Endothelial cell of umbilical vein (primary cell): ENCODE measurements at regions not wholly inside any gene's neighbourhood (a gene's known extent, or its start where the extent isn't known, plus 50 kb on each side); places are given as distances from the start of the nearest gene placed in this dataset.

Experiments
- BruUV-seq: library from RNA; stranded (reverse); fragments of 400-500 nt; replicated peaks from 2 replicates; lab custom pipeline; 2021; lab: Mats Ljungman, UMichigan
- CTCF ChIA-PET: fragments of 300-600, 350-600 bp; sonication (Branson Sonifier 250); formaldehyde crosslinking; loops from one replicate; lab custom pipeline; 2021; ENCODE audit warnings: antibody characterized with exemption, inconsistent platforms; lab: Charles Lee
- POLR2A ChIA-PET: fragments of 300-600, 350-600 bp; sonication (Branson Sonifier 250); formaldehyde crosslinking; loops from one replicate; lab custom pipeline; 2021; ENCODE audit warnings: antibody characterized with exemption, inconsistent platforms; lab: Charles Lee
- DNase-seq: peaks from one replicate; pipeline ENCODE4 v3.0.0-alpha.2; 2011; ENCODE audit warnings: low read depth, low spot score
- FAIRE-seq: peaks from 2 replicates; lab custom pipeline; 2011; peaks lifted over from hg19 to GRCh38; lab: Jason Lieb, UNC
- H2AFZ ChIP-seq: 2 replicates; pipeline ENCODE4 v1.6.0; 2012; ENCODE audit warnings: low read depth, low read length, control low read depth, inconsistent platforms
- H3K27ac ChIP-seq: 2 replicates; pipeline ENCODE4 v1.5.1; 2011; ENCODE audit warnings: low read depth, mild to moderate bottlenecking, control low read depth, low read length, moderate library complexity; ENCODE audit not compliant: insufficient read depth
- H3K27me3 ChIP-seq, 2 experiments: 2 replicates each; pipeline versions ENCODE4 v1.6.0 to v1.6.1; 2011; ENCODE audit warnings: low read length in 2 of 2, mixed read lengths in 1 of 2; ENCODE audit not compliant: control insufficient read depth in 2 of 2, insufficient read depth in 2 of 2
- H3K36me3 ChIP-seq, 2 experiments: 2 replicates in 1 of 2; 3 replicates in 1 of 2; pipeline ENCODE4 v1.5.1; 2011; ENCODE audit warnings: low read length in 2 of 2, mild to moderate bottlenecking in 1 of 2, moderate library complexity in 1 of 2; ENCODE audit not compliant: control insufficient read depth in 2 of 2, insufficient read depth in 2 of 2; ENCODE audit errors: extremely low read depth in 1 of 2
- H3K4me1 ChIP-seq: 3 replicates; pipeline ENCODE4 v1.5.1; 2011; ENCODE audit warnings: mild to moderate bottlenecking, low read length; ENCODE audit not compliant: control insufficient read depth, insufficient read depth; ENCODE audit errors: extremely low read depth
- H3K4me2 ChIP-seq: 2 replicates; pipeline ENCODE4 v1.6.1; 2011; ENCODE audit warnings: low read length, control low read depth, mixed read lengths; ENCODE audit not compliant: insufficient read depth
- H3K4me3 ChIP-seq, 3 experiments: fragments of 200-600 bp in 1 of 3; sonication (generic), shearing (Covaris generic) in 1 of 3; replicated peaks in 1 of 3; 2 replicates each; pipeline ENCODE4 v1.5.1; 2011 to 2016; ENCODE audit warnings: control low read depth in 3 of 3, low read length in 3 of 3, mild to moderate bottlenecking in 2 of 3, inconsistent platforms in 1 of 3, low read depth in 1 of 3, moderate library complexity in 1 of 3; ENCODE audit not compliant: insufficient read depth in 1 of 3
- H3K79me2 ChIP-seq: 2 replicates; pipeline ENCODE4 v1.6.0; 2012; ENCODE audit warnings: low read length, inconsistent platforms; ENCODE audit not compliant: control insufficient read depth, insufficient read depth
- H3K9ac ChIP-seq: replicated peaks from 2 replicates; pipeline ENCODE3; 2011; ENCODE audit warnings: low read length, control low read depth; ENCODE audit not compliant: insufficient read depth; ENCODE audit errors: extremely low read depth
- H3K9me1 ChIP-seq: replicated peaks from 3 replicates; pipeline ENCODE4 v1.6.0; 2011; ENCODE audit warnings: mild to moderate bottlenecking, low read length; ENCODE audit not compliant: control insufficient read depth, insufficient read depth; ENCODE audit errors: extremely low read depth
- H3K9me3 ChIP-seq: replicated peaks from 2 replicates; pipeline ENCODE4 v1.5.1; 2012; ENCODE audit warnings: low read length, inconsistent platforms; ENCODE audit not compliant: control insufficient read depth, insufficient read depth
- H4K20me1 ChIP-seq: replicated peaks from 2 replicates; pipeline ENCODE3; 2011; ENCODE audit warnings: mild to moderate bottlenecking, low read length; ENCODE audit not compliant: control insufficient read depth, insufficient read depth; ENCODE audit errors: extremely low read depth
- EZH2 ChIP-seq: IDR thresholded peaks from 2 replicates; pipeline ENCODE4 v1.6.1; 2012; ENCODE audit warnings: borderline replicate concordance, low read depth, mild to moderate bottlenecking, moderate library complexity, low read length, inconsistent platforms; ENCODE audit not compliant: severe bottlenecking
- FOS ChIP-seq: IDR thresholded peaks from 2 replicates; pipeline ENCODE4 v1.6.1; 2011; ENCODE audit warnings: mild to moderate bottlenecking, low read length, moderate library complexity, borderline replicate concordance; ENCODE audit not compliant: insufficient read depth
- GATA2 ChIP-seq: IDR thresholded peaks from 2 replicates; pipeline ENCODE4 v1.7.0; 2011; ENCODE audit warnings: low read depth, mild to moderate bottlenecking, moderate library complexity, mixed read lengths, low read length; ENCODE audit not compliant: insufficient read length, insufficient read depth
- JUN ChIP-seq: IDR thresholded peaks from 2 replicates; pipeline ENCODE4 v1.6.1; 2011; ENCODE audit warnings: borderline replicate concordance, low read depth; ENCODE audit not compliant: insufficient read length, insufficient read depth
- MYC ChIP-seq: IDR thresholded peaks from one replicate; pipeline ENCODE4 v1.6.1; 2011; ENCODE audit warnings: mild to moderate bottlenecking, low read depth, low read length
- POLR2A ChIP-seq: IDR thresholded peaks from 2 replicates; pipeline ENCODE4 v1.6.1; 2012; ENCODE audit warnings: low read depth, mild to moderate bottlenecking, control low read depth, low read length
- POLR2AphosphoS5 ChIP-seq: IDR thresholded peaks from 2 replicates; pipeline ENCODE4 v1.6.1; 2012; ENCODE audit warnings: low read depth, mild to moderate bottlenecking, control low read depth, low read length, moderate library complexity; ENCODE audit not compliant: insufficient read depth
- dilution Hi-C: fragments of 300-500 bp; cut with MboI; formaldehyde crosslinking; loops from one replicate; pipeline ENCODE4 v1.15.0; 2019; ENCODE audit warnings: low sequenced_read_pairs; ENCODE audit not compliant: extremely low pct_ligation_motif_present
- intact Hi-C: fragments of 100-400 bp; cut with micrococcal nuclease; formaldehyde crosslinking; loops from one replicate; pipeline ENCODE4 v1.10.0; 2022
- TF ChIP-seq, protein P1 (sequence below), 2 donors: IDR thresholded peaks; 1 replicate in 1 of 2; 2 replicates in 1 of 2; pipeline ENCODE4 v1.5.1; 2011; ENCODE audit warnings: low read length in 2 of 2, mild to moderate bottlenecking in 2 of 2, moderate library complexity in 2 of 2, control low read depth in 1 of 2, inconsistent platforms in 1 of 2, low read depth in 1 of 2; ENCODE audit not compliant: insufficient read depth in 1 of 2; ENCODE audit errors: extremely low read depth in 1 of 2
- TF ChIP-seq, protein P2 (sequence below): IDR thresholded peaks from 2 replicates; pipeline ENCODE4 v1.6.1; 2011; ENCODE audit not compliant: insufficient read depth, insufficient read length

DNA sequence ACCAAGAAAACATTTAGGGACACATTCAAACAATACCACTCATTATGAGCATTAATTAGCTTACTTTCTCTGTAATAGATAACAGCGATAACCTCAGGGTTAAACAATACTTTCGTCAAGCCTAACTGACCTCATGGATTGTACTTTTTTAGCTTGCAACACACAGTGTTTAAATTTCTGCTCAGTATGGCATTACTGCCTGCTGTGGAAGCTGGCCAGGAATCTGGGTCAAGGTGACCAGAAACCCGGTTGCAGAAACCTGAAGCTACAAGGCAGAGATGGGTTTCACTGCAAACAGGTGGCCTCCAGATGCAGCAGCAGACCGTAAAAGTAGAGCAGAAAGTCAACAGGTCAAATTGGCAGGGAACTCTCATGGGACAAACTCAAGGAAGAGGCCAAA, 123.8 kb upstream of the FHL2 start:
- ChIA-PET CTCF (interaction anchor here (0.6 to 9.9 kb wide), 8 partner anchors 9 to 279 kb away, joined by 3 to 219 read pairs (median 4); no protein-coding TSS in a partner anchor), POLR2A (no interaction called here)
- intact Hi-C loops (loop anchor here (5.0 kb wide), 1 partner anchor 285 kb away; no protein-coding TSS in a partner anchor), dilution Hi-C loops (no loop called here)
- Histone ChIP-seq H3K9me3 (no peaks in the 10 kb centered on the region), H3K4me3 (no peak overlapping the region), H4K20me1 (no peaks in the 10 kb centered on the region), H3K27ac (no peak overlapping the region), H3K4me1 (no peaks in the 10 kb centered on the region), H3K79me2 (no peaks in the 10 kb centered on the region), H3K36me3 (no peaks in the 10 kb centered on the region), H3K4me2 (no peak overlapping the region), H3K27me3 (peaks cover 0 to 6% of the 10 kb centered on the region in 2 experiments), H3K9me1 (no peaks in the 10 kb centered on the region), H3K9ac (no peak overlapping the region), H2AFZ (no peak overlapping the region)
- TF ChIP-seq POLR2A (no peak), EZH2 (no peak), GATA2 (no peak), POLR2AphosphoS5 (no peak), FOS (no peak), MYC (no peak), JUN (no peak)
- TF ChIP-seq, protein P1, sequence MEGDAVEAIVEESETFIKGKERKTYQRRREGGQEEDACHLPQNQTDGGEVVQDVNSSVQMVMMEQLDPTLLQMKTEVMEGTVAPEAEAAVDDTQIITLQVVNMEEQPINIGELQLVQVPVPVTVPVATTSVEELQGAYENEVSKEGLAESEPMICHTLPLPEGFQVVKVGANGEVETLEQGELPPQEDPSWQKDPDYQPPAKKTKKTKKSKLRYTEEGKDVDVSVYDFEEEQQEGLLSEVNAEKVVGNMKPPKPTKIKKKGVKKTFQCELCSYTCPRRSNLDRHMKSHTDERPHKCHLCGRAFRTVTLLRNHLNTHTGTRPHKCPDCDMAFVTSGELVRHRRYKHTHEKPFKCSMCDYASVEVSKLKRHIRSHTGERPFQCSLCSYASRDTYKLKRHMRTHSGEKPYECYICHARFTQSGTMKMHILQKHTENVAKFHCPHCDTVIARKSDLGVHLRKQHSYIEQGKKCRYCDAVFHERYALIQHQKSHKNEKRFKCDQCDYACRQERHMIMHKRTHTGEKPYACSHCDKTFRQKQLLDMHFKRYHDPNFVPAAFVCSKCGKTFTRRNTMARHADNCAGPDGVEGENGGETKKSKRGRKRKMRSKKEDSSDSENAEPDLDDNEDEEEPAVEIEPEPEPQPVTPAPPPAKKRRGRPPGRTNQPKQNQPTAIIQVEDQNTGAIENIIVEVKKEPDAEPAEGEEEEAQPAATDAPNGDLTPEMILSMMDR (IDR thresholded peaks at IDR 0.05; ENCODE audit: extremely low read depth in 1 of 2, insufficient read depth in 1 of 2, low read depth in 1 of 2, low read length in 2 of 2), result no peak
- TF ChIP-seq, protein P2, sequence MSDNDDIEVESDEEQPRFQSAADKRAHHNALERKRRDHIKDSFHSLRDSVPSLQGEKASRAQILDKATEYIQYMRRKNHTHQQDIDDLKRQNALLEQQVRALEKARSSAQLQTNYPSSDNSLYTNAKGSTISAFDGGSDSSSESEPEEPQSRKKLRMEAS, result no peak
- no TSS peak for BruUV-seq
- FAIRE-seq (no peak), DNase-seq (no peak)
